ENCODE measurements at regions not wholly inside any gene's neighbourhood (a gene's known extent, or its start where the extent isn't known, plus 50 kb on each side); places are given as distances from the start of the nearest gene placed in this dataset.

DNA sequence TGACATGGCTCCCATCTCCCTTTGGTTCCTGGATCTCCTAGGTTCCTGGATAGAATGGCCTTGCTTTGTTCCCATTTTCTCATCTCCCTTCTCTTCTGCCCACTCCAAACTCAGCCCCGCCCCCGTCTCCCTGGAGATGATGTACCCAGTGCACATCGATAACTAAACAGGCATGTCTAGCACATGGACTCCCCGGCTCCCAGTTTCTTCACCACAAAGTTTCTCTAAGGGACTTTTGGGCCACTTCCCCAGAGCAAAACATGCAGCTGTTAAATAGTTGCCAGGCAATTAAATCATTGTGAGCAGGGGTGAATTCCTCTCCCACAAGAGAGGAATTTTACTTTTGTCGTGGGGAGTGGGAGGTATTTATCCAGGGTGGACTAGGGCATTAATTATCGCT, 259.0 kb downstream of the GADD45G start (continued):
- TF ChIP-seq, protein P1, sequence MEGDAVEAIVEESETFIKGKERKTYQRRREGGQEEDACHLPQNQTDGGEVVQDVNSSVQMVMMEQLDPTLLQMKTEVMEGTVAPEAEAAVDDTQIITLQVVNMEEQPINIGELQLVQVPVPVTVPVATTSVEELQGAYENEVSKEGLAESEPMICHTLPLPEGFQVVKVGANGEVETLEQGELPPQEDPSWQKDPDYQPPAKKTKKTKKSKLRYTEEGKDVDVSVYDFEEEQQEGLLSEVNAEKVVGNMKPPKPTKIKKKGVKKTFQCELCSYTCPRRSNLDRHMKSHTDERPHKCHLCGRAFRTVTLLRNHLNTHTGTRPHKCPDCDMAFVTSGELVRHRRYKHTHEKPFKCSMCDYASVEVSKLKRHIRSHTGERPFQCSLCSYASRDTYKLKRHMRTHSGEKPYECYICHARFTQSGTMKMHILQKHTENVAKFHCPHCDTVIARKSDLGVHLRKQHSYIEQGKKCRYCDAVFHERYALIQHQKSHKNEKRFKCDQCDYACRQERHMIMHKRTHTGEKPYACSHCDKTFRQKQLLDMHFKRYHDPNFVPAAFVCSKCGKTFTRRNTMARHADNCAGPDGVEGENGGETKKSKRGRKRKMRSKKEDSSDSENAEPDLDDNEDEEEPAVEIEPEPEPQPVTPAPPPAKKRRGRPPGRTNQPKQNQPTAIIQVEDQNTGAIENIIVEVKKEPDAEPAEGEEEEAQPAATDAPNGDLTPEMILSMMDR (IDR thresholded peaks at IDR 0.05 in 2 of 3, conservative IDR thresholded peaks at IDR 0.05 in 1 of 3; ENCODE audit: borderline replicate concordance in 1 of 3, insufficient read depth in 1 of 3, low read depth in 2 of 3, low read length in 2 of 3), result no peak
- TF ChIP-seq EZH2phosphoT487 (IDR thresholded peaks at IDR 0.05; ENCODE audit: borderline replicate concordance) (no peak), EGR1 (IDR thresholded peaks at IDR 0.05; ENCODE audit: low read depth) (no peak), RAD21 (IDR thresholded peaks at IDR 0.05; ENCODE audit: low read depth) (no peak), SRF (IDR thresholded peaks at IDR 0.05; ENCODE audit: low read depth) (no peak), CBX3 (IDR thresholded peaks at IDR 0.05; ENCODE audit: low read depth) (no peak), ELF1 (IDR thresholded peaks at IDR 0.05; ENCODE audit: borderline replicate concordance, low read depth) (no peak)
- TF ChIP-seq, protein P2, sequence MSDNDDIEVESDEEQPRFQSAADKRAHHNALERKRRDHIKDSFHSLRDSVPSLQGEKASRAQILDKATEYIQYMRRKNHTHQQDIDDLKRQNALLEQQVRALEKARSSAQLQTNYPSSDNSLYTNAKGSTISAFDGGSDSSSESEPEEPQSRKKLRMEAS (IDR thresholded peaks at IDR 0.05), result no peak

DNA sequence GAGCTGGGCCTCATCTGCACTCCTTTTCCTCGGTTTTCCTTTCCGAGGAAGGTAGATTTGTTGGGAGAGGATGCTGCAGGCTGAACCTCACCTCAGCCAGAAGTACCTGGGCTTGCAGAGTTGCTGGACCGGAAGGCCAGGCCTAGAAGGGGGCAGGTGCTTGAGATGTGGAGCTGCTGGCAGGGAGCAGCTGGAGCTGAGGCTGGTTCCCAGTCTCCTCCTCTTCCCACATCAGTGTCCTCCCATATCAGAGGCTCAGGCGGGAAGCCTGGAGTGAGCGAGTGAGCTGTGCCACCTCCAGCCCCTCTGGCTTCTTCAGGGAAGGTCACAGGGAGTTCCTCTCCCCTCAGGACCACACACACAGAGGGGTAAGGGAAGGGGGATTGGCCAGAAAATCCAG, 259.4 kb downstream of the GADD45G start:
- POLR2A ChIA-PET, result no interaction called here
- TF ChIP-seq RAD21 (IDR thresholded peaks at IDR 0.05; ENCODE audit: low read depth) (no peak), POLR2AphosphoS5 (IDR thresholded peaks at IDR 0.05; ENCODE audit: low read depth, low read length) (no peak)
- H2AFZ ChIP-seq (ENCODE audit: low read depth, low read length, poor library complexity, severe bottlenecking), result no peak overlapping the region
- H3K4me2 ChIP-seq (ENCODE audit: low read length), result no peak overlapping the region
- RAD21 ChIA-PET (ENCODE audit: low non-redundant PET in 1 of 2, low total read pairs in 2 of 2, uncharacterized antibody in 2 of 2, unreplicated experiment in 2 of 2), result no interaction called here
- peaks cover 3% of the 10 kb centered on the region; the same call in 1 of the 2 replicates for H3K27me3 ChIP-seq (ENCODE audit: insufficient read depth, low read length)
- no peaks in the 10 kb centered on the region for H3K79me2 ChIP-seq (ENCODE audit: insufficient read depth, low read length)
- ATAC-seq (no peak), DNase-seq (ENCODE audit: low read depth, low spot score) (no peak)
- H3K36me3 ChIP-seq (ENCODE audit: control insufficient read depth in 1 of 2, insufficient read depth in 2 of 2, low read length in 2 of 2), result no peaks in the 10 kb centered on the region
- no peak overlapping the region for H3K9ac ChIP-seq (ENCODE audit: low read length)
- H3K9me3 ChIP-seq (ENCODE audit: control insufficient read depth in 1 of 2, insufficient read depth in 1 of 2, low read depth in 1 of 2, low read length in 2 of 2), result no peaks in the 10 kb centered on the region
- no peak overlapping the region for H3K4me3 ChIP-seq (replicated peaks in 1 of 2; ENCODE audit: low read depth in 1 of 2, low read length in 2 of 2)
- no peak overlapping the region for H3K27ac ChIP-seq (ENCODE audit: low read depth, low read length)
- CTCF ChIA-PET, result no interaction called here
- no TSS peak for BruUV-seq (replicated peaks)
- intact Hi-C loops (cut with micrococcal nuclease), result no loop called here
- H3K9me2 ChIP-seq (ENCODE audit: insufficient read depth), result no peaks in the 10 kb centered on the region
- no peaks in the 10 kb centered on the region for H4K20me1 ChIP-seq (ENCODE audit: insufficient read depth)
- no peaks in the 10 kb centered on the region for H3K4me1 ChIP-seq (ENCODE audit: control insufficient read depth in 1 of 2, insufficient read depth in 2 of 2, low read length in 2 of 2)
